GM19035 (cell line): ENCODE measurements at regions not wholly inside any gene's neighbourhood (a gene's known extent, or its start where the extent isn't known, plus 50 kb on each side); places are given as distances from the start of the nearest gene placed in this dataset.

Source experiments
- ATAC-seq: cut with Tn5 transposase; IDR thresholded peaks from one replicate; pipeline ENCODE4 v1.9.1; 2021; ENCODE audit not compliant: unreplicated experiment

DNA sequence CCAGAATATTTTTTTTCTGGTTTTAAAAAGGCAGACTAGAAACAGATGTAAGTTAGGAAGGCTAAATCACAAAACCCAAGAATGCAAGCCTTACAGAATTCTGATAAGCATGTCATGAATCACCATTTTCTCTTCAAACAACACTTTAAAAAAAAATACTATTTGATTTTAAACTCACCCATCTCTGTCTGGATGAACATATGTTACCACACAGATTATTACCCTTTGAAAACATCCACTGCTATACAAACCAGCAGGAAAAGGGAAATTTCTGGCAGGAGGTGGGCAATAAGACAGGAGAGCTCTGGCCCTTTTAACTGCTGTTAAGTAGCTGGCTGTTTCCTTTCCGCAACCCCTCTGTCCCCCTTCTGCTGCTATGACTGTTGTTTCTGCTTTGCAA, 317.7 kb upstream of the NOCT start:
- no peak for ATAC-seq

- ATAC-seq, result no peak
These were observed 318.8 kb upstream of the NOCT start for GRCh38 chr4:138696771-138697170.

DNA sequence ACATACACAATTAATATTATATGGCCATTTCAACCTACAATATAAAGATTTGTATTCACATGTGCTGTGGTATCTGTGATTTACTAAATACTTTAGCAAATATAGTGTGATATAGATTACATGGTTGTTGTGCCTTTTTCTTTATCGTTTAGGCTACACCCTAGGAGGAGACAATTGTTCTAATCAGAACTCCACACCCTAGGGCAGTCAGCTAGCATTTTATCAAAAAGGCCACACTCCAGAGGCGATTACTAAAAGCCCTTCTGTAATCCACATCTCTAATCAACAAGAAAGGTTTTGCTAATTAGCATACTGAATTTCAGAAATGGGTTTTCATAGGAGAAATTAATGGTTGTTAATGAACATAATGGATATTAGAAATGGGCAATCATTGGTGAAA, 319.5 kb upstream of the NOCT start:
- no peak for ATAC-seq

DNA sequence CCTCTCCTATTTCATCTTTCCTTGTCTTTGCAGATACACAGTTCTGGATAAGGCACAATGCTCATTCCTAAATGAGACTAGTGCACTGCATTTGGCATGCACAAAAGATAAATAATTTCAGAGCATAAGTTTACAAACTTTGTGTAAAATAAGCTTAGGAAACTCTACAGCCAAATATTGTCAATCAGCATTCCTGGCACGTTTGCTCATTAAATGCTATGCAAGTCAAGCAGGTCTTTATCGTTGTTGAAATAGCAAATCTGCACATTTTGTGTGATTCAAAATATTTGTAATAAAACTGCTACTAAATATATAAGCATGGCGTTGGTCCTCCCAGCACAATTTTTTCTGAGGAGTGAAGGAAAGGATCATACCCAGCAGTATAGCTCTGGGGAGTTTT, 322.1 kb upstream of the NOCT start:
- no peak for ATAC-seq

DNA sequence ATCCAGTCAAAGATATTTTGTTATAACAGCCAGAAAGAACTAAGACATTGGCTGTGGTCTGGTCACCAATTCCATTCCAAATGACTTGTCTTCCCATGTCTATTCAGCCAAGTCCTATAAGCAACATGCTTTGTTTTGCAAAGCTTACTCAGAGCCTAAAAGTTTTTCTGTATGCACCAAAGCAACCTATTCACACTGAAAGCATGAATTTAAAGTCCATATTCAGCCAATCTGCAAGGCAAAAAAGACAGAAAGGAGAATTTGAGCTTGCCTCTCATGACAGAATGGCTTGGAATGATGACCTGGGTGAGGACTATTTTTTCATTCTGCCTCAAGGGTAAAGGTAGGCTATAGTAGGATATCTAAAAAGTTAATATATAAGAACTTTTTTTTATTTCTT, 323.2 kb upstream of the NOCT start:
- ATAC-seq, result no peak

DNA sequence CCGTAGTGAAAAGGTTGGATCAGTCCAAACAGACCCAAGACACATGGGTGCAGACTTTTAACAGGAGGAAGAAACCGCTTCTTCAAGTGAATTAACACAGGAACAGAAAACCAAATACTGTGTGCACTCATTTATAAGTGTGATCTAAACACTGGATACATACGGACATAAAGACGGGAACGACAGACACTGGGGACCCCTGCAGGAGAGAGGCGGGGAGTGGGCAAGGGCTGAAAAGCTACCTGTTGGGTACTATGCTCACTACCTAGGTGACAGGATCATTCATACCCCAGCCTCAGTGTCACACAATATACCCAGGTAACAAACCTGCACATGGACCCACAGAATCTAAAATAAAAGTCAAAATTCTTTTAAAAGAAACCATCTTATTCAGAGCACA, 326.0 kb upstream of the NOCT start:
- no peak for ATAC-seq

DNA sequence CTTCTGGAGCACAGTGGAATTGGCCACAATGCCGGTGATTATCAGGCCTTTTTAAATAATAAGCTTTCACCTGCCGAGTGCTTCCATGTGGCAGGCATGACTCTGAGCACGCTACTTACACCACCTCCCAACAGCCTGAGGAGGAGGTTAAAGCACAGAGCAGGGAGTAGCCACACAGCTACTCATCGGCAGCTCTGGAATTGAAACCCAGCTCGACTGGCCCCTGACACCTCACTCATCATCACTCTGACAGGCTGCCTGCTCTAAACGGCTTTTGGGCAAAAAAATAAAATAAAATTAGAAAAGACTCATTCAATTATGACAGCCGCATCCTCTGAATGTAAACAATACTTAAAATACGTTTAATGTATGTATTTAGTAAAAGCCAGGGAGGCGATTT, 326.4 kb upstream of the NOCT start:
- ATAC-seq, result no peak

GRCh38 chr4:138688408-138689085, 327.0 kb upstream of the NOCT start:
- ATAC-seq, result no peak

- ATAC-seq, result no peak
These were observed 329.3 kb upstream of the NOCT start for GRCh38 chr4:138686106-138686835.

DNA sequence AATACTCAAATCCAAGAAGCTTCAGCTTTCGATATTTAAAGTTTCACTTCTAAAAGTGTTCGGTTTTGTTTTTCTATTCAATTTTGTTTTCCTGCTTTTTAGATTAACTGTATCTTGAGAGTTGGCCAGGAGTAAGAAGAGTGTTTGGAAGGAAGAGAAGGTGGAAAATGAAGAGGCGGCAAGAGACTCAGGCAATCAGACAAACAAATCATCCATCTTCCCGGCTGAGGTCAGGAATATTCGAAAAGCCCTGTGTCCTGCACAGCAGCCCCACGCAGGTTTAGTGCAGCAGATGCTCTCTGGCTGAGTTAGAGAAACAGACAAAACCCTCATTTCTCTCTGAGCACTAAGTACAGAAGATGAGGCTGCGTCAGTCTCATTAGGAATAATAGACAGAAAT, 330.3 kb upstream of the NOCT start:
- ATAC-seq, result no peak

DNA sequence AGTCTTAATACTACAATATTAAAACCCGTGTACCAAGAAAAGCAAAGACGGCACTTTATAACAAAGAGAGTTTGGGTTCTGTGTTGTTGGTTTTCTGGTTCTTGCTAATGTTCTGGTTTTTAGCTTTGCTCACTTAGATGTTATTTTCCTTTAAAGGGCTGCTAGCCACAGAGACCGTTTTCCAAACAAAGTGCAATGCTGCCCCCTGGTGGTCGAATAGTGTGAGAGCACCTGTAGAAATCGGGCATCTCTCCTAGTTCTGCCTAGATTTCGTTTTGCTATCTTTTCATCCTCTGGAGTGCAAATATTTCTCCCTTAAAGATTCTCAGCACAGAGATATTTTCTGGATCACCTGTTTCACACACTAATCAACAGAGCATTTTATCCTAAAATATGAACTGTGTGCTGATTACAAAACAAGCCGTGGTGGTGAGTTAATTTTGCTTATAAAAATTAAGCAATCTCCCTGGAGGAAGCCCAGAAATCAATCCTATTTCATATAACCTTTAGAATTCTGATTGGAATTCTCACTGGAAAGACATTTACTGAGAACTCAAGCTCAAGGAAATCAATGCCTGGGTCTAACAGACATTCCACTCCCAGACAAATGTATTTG, 334.5 kb upstream of the NOCT start:
- peak; percentile 82 for ATAC-seq

- ATAC-seq, result no peak
These were observed 335.3 kb upstream of the NOCT start for GRCh38 chr4:138680256-138680655.

- ATAC-seq, result no peak
These were observed 336.4 kb upstream of the NOCT start for GRCh38 chr4:138678985-138679746.

DNA sequence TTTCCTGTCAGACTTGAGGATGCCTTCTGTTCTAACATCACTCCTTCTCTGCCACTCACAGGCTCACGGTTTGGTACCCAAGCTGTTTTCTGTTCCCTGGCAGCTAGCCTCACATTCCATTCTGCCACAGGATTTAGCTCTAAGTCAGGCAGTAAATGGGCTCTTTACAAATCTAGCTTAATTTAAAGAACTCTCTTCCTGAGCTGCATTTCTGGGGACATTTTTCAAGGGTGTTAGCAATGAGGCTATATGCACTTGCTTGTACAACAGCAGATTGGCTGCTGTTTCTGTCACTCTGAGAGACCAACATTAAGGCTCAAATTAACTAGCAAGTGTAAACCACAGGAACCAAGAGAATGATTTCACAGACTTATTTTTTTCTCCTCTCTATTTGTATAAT, 337.8 kb upstream of the NOCT start:
- ATAC-seq, result no peak

DNA sequence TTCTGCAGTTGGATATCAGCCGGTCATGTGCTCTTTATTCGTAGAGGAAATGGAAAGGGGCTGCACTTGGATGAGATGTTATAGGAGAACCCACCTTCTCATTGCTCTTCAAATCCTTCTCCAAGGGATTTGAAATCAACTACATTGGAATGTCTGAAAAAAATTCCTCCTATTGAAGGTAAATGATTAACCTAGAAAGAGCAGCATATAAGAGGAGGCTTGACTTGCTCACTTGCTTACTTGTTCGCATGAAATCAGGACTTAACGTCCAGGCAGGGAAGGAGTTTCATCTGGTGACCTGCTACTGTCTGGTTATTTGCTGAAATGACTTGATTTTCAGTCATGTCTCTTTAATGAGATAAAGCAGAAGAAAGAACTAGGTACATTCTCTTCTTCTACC, 338.4 kb upstream of the NOCT start:
- no peak for ATAC-seq

- no peak for ATAC-seq
These were observed 339.9 kb upstream of the NOCT start for GRCh38 chr4:138675685-138676084.

DNA sequence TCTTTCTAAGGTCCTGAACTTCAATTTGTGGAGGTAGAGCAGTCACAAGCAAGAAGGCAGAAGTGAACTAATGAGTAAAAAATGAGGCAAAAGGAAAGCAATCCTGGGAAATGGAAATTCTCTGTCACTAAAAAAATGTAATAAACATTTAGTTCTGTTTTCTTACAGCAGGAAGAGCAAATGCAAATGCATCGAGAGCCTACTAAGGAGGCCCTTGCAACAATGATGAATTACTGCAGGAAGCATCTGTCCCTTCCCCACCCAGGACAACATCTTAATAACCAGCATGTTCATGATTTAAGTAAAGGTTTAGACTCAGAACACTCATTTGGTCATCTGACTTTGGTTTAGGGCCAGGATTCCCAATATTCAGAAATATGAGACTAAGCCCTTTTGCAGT, 341.4 kb upstream of the NOCT start:
- ATAC-seq, result no peak

- peak; percentile 27 for ATAC-seq
These were observed 342.5 kb upstream of the NOCT start for GRCh38 chr4:138673053-138673452.

GRCh38 chr4:138672393-138672976, 343.1 kb upstream of the NOCT start:
- ATAC-seq, result peak; percentile 69

- ATAC-seq, result no peak
These were observed 343.9 kb upstream of the NOCT start for GRCh38 chr4:138671606-138672084.

DNA sequence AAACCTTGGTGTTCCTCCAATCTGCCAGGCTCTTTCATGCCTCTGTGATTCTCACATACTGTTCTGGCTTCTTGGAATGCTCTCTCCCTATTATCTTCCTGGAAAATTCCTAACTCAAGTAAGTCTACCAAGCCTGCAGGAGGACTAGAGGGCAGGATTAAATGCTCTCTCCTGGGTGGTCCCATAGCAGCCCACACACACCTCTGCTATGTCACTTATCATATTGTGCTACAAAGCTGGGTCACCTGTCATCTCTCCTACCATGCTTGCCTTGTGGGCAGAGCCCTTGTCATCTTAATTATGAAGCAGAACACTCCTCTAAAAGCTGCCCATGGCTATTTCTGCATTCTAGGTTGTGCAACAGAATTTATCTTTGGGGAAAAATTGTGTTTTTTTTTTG, 344.5 kb upstream of the NOCT start:
- ATAC-seq, result no peak
